ENCODE measurements at regions not wholly inside any gene's neighbourhood (a gene's known extent, or its start where the extent isn't known, plus 50 kb on each side); places are given as distances from the start of the nearest gene placed in this dataset.

GRCh38 chr5:124841829-124842712, 95.6 kb upstream of the ZNF608 start:
- DNase-seq, result no peak

- no peak for DNase-seq
These were observed 96.5 kb upstream of the ZNF608 start for GRCh38 chr5:124842725-124843595.

GRCh38 chr5:124843596-124843899, 97.1 kb upstream of the ZNF608 start:
- DNase-seq, result no peak

- no peak for DNase-seq
These were observed 98.0 kb upstream of the ZNF608 start for GRCh38 chr5:124844371-124844920.

- DNase-seq, result no peak
These were observed 101.5 kb upstream of the ZNF608 start for GRCh38 chr5:124847907-124848306.

- no peak for DNase-seq
These were observed 103.3 kb upstream of the ZNF608 start for GRCh38 chr5:124849774-124850173.

GRCh38 chr5:124856726-124857125, 110.3 kb upstream of the ZNF608 start:
- DNase-seq, result no peak

- no peak for DNase-seq
These were observed 112.2 kb upstream of the ZNF608 start for GRCh38 chr5:124858612-124859011.

- DNase-seq, result no peak
These were observed 112.6 kb upstream of the ZNF608 start for GRCh38 chr5:124859027-124859426.

- DNase-seq, result no peak
These were observed 113.3 kb upstream of the ZNF608 start for GRCh38 chr5:124859556-124860290.

GRCh38 chr5:124860291-124860655, 113.8 kb upstream of the ZNF608 start:
- DNase-seq, result no peak

GRCh38 chr5:124865066-124865465, 118.6 kb upstream of the ZNF608 start:
- no peak for DNase-seq

GRCh38 chr5:124865603-124866354, 119.3 kb upstream of the ZNF608 start:
- no peak for DNase-seq

GRCh38 chr5:124866355-124867136, 120.1 kb upstream of the ZNF608 start:
- no peak for DNase-seq

GRCh38 chr5:124867137-124867704, 120.8 kb upstream of the ZNF608 start:
- DNase-seq, result no peak

GRCh38 chr5:124868676-124869075, 122.2 kb upstream of the ZNF608 start:
- no peak for DNase-seq

- no peak for DNase-seq
These were observed 123.1 kb upstream of the ZNF608 start for GRCh38 chr5:124869426-124870033.

GRCh38 chr5:124870070-124870469, 123.6 kb upstream of the ZNF608 start:
- DNase-seq, result no peak

- DNase-seq, result no peak
These were observed 124.9 kb upstream of the ZNF608 start for GRCh38 chr5:124871303-124871702.

- DNase-seq, result no peak
These were observed 125.6 kb upstream of the ZNF608 start for GRCh38 chr5:124872086-124872485.

GRCh38 chr5:124872615-124873014, 126.2 kb upstream of the ZNF608 start:
- no peak for DNase-seq
